GM19240 (cell line): ENCODE measurements at regions not wholly inside any gene's neighbourhood (a gene's known extent, or its start where the extent isn't known, plus 50 kb on each side); places are given as distances from the start of the nearest gene placed in this dataset.

Experiments
- DNase-seq: peaks from one replicate; pipeline ENCODE4 v3.0.0; 2011; ENCODE audit warnings: low spot score; ENCODE audit not compliant: insufficient read length

- no peak for DNase-seq
Measured at GRCh38 chr7:21357151-21358097, 70.5 kb upstream of the SP4 start.

GRCh38 chr7:21358648-21359047 lies 69.2 kb upstream of the SP4 start:
- no peak for DNase-seq

- DNase-seq: no peak
Measured at GRCh38 chr7:21359163-21359562, 68.7 kb upstream of the SP4 start.

- DNase-seq: no peak
Measured at GRCh38 chr7:21361413-21362125, 66.3 kb upstream of the SP4 start.

- DNase-seq: no peak
Measured at GRCh38 chr7:21364801-21365271, 63.0 kb upstream of the SP4 start.

- no peak for DNase-seq
Measured at GRCh38 chr7:21365866-21366624, 61.8 kb upstream of the SP4 start.

GRCh38 chr7:21367081-21367480 lies 60.8 kb upstream of the SP4 start:
- no peak for DNase-seq

- no peak for DNase-seq
Measured at GRCh38 chr7:21367537-21367936, 60.3 kb upstream of the SP4 start.

- no peak for DNase-seq
Measured at GRCh38 chr7:21368317-21368716, 59.6 kb upstream of the SP4 start.

GRCh38 chr7:21370283-21370982 lies 57.5 kb upstream of the SP4 start:
- no peak for DNase-seq

- no peak for DNase-seq
Measured at GRCh38 chr7:21371360-21371759, 56.5 kb upstream of the SP4 start.

GRCh38 chr7:21373031-21373430 lies 54.9 kb upstream of the SP4 start:
- no peak for DNase-seq

- no peak for DNase-seq
Measured at GRCh38 chr7:21374134-21374533, 53.7 kb upstream of the SP4 start.

- no peak for DNase-seq
Measured at GRCh38 chr7:21377545-21377944, 50.3 kb upstream of the SP4 start.
